OCI-LY1 (cell line): ENCODE measurements at regions not wholly inside any gene's neighbourhood (a gene's known extent, or its start where the extent isn't known, plus 50 kb on each side); places are given as distances from the start of the nearest gene placed in this dataset.

Source experiments
- H2AFZ ChIP-seq: fragments of 200-600 bp; sonication (generic), shearing (Covaris generic); 2 replicates; pipeline ENCODE4 v1.6.0; 2014; ENCODE audit warnings: antibody characterized with exemption, mild to moderate bottlenecking, low read length
- H3F3A ChIP-seq: fragments of 200-600 bp; sonication (generic), shearing (Covaris generic); 2 replicates; pipeline ENCODE4 v1.6.0; 2014; ENCODE audit warnings: mild to moderate bottlenecking, antibody characterized with exemption, low read length, moderate library complexity; ENCODE audit not compliant: insufficient read depth
- H3K27ac ChIP-seq: fragments of 200-600 bp; sonication (generic); 2 replicates; pipeline ENCODE4 v1.5.1; 2014; ENCODE audit warnings: low read length, mixed run types, mild to moderate bottlenecking, low read depth; ENCODE audit not compliant: poor library complexity, severe bottlenecking
- H3K27me3 ChIP-seq: fragments of 200-600 bp; sonication (generic); 2 replicates; pipeline ENCODE4 v1.6.0; 2014; ENCODE audit warnings: antibody characterized with exemption, mild to moderate bottlenecking, low read length, moderate library complexity; ENCODE audit not compliant: insufficient read depth
- H3K36me3 ChIP-seq: fragments of 200-600 bp; sonication (generic); 2 replicates; pipeline ENCODE4 v1.6.1; 2014; ENCODE audit warnings: mild to moderate bottlenecking, antibody characterized with exemption, low read length, moderate library complexity, mixed read lengths; ENCODE audit not compliant: insufficient read depth
- H3K4me1 ChIP-seq: fragments of 200-600 bp; sonication (generic); 2 replicates; pipeline ENCODE4 v1.5.1; 2014; ENCODE audit warnings: mild to moderate bottlenecking, low read length, moderate library complexity; ENCODE audit not compliant: insufficient read depth, severe bottlenecking
- H3K4me2 ChIP-seq: fragments of 200-600 bp; sonication (generic), shearing (Covaris generic); 2 replicates; pipeline ENCODE4 v1.6.1; 2014; ENCODE audit warnings: low read length
- H3K4me3 ChIP-seq: fragments of 200-600 bp; sonication (generic); 2 replicates; pipeline ENCODE4 v1.5.1; 2014; ENCODE audit warnings: low read length, low read depth, mild to moderate bottlenecking, mixed read lengths; ENCODE audit not compliant: poor library complexity, severe bottlenecking
- H3K79me2 ChIP-seq: fragments of 200-600 bp; shearing (Covaris generic); 2 replicates; pipeline ENCODE4 v1.6.1; 2016; ENCODE audit warnings: mixed run types, low read length, mixed read lengths; ENCODE audit not compliant: insufficient read depth
- H3K9ac ChIP-seq: fragments of 200-600 bp; sonication (generic), shearing (Covaris generic); 2 replicates; pipeline ENCODE4 v1.6.1; 2014; ENCODE audit warnings: mild to moderate bottlenecking, low read length, mixed read lengths
- H3K9me2 ChIP-seq: fragments of 200-600 bp; sonication (generic), shearing (Covaris generic); 2 replicates; pipeline ENCODE4 v1.6.1; 2014; ENCODE audit warnings: low read depth, mild to moderate bottlenecking, low read length, mixed read lengths
- H3K9me3 ChIP-seq: fragments of 200-600 bp; shearing (Covaris generic); 2 replicates; pipeline ENCODE4 v1.6.1; 2014; ENCODE audit warnings: low read length, mixed read lengths
- H4K20me1 ChIP-seq: fragments of 200-600 bp; sonication (generic), shearing (Covaris generic); 2 replicates; pipeline ENCODE4 v1.6.0; 2016; ENCODE audit warnings: mild to moderate bottlenecking, low read length; ENCODE audit not compliant: insufficient read depth
- EZH2 ChIP-seq: fragments of 200-600 bp; sonication (generic), shearing (Covaris generic); IDR thresholded peaks from 2 replicates; pipeline ENCODE4 v1.8.0; 2017; ENCODE audit warnings: borderline replicate concordance, mixed run types, mild to moderate bottlenecking, antibody characterized with exemption, low read length, moderate library complexity, mixed read lengths
- TF ChIP-seq, protein P1 (sequence below): fragments of 200-600 bp; sonication (generic), shearing (Covaris generic); IDR thresholded peaks from 2 replicates; pipeline ENCODE4 v1.5.1; 2017; ENCODE audit warnings: mild to moderate bottlenecking, antibody characterized with exemption, low read length, moderate library complexity, mixed read lengths

DNA sequence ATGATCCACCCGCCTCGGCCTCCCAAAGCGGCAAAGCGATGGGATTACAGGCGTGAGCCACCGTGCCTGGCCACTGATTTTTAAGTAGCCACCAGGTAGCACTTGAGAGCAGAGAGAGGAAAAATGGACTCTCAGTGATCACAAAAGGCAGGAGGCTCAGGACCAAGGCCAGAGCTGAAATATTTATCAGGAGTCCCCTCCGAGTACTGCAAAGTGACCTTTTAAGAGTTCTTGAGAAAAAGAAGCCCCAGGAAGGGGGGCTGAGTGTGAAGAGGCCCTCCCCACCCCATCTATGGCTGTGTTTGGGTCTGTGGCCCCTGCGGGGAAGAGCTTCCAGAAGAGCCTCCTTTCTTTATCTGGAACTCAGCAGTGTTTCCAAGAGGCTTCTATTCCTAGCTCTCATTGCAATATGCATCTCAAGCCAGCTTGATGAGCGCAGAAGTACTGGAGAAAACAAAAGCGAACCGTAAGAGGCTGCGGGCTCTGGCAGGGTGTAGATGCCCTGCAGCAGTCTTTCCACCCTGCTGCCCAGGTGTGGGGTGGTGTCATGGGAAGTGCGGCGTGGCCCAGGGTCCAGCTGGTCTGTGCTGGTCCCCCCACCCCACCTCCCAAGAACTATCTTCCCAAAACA, 75.5 kb upstream of the CDK20 start:
- H3K4me2 ChIP-seq = no peak overlapping the region
- H3K4me1 ChIP-seq = no peaks in the 10 kb centered on the region
- H2AFZ ChIP-seq = no peak overlapping the region
- no peaks in the 10 kb centered on the region for H3K9me2 ChIP-seq
- no peak overlapping the region for H3K9ac ChIP-seq
- H3K36me3 ChIP-seq = no peaks in the 10 kb centered on the region
- H4K20me1 ChIP-seq = no peaks in the 10 kb centered on the region
- no peaks in the 10 kb centered on the region for H3K79me2 ChIP-seq
- H3K4me3 ChIP-seq = no peak overlapping the region
- no peak overlapping the region for H3K27ac ChIP-seq
- H3F3A ChIP-seq = no peaks in the 10 kb centered on the region
- TF ChIP-seq EZH2 = no peak
- TF ChIP-seq, protein P1, sequence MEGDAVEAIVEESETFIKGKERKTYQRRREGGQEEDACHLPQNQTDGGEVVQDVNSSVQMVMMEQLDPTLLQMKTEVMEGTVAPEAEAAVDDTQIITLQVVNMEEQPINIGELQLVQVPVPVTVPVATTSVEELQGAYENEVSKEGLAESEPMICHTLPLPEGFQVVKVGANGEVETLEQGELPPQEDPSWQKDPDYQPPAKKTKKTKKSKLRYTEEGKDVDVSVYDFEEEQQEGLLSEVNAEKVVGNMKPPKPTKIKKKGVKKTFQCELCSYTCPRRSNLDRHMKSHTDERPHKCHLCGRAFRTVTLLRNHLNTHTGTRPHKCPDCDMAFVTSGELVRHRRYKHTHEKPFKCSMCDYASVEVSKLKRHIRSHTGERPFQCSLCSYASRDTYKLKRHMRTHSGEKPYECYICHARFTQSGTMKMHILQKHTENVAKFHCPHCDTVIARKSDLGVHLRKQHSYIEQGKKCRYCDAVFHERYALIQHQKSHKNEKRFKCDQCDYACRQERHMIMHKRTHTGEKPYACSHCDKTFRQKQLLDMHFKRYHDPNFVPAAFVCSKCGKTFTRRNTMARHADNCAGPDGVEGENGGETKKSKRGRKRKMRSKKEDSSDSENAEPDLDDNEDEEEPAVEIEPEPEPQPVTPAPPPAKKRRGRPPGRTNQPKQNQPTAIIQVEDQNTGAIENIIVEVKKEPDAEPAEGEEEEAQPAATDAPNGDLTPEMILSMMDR = no peak
- no peaks in the 10 kb centered on the region for H3K27me3 ChIP-seq
- no peaks in the 10 kb centered on the region for H3K9me3 ChIP-seq

DNA sequence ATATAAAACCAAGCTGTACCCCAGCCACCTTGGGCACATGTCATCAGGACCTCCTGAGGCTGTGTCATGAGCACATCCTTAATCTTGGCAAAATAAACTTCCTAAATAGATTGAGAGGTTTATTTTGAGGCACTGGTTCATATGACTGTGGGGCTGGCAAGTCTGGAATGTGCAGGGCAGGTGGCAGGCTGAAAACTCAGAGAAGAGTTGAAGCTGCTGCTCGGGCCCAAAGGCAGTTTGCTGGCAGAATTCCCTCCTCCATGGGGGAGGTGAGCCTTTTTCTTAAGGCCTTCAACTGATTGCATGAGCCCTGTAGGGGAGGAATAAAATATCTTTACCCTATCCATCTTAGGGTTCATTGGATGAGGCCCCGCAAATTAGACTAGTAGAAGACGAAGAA, 72.2 kb upstream of the CDK20 start:
- Histone ChIP-seq H3F3A (no peaks in the 10 kb centered on the region), H2AFZ (no peak overlapping the region), H3K9me2 (no peaks in the 10 kb centered on the region), H3K27ac (no peak overlapping the region), H3K36me3 (no peaks in the 10 kb centered on the region), H3K27me3 (no peaks in the 10 kb centered on the region), H3K4me1 (no peaks in the 10 kb centered on the region), H3K9me3 (no peaks in the 10 kb centered on the region), H3K9ac (no peak overlapping the region), H4K20me1 (no peaks in the 10 kb centered on the region), H3K4me3 (no peak overlapping the region), H3K4me2 (no peak overlapping the region), H3K79me2 (no peaks in the 10 kb centered on the region)
- no peak for TF ChIP-seq EZH2
- TF ChIP-seq, protein P1 = no peak

- Histone ChIP-seq H3K4me3 (no peak overlapping the region), H3K27me3 (no peaks in the 10 kb centered on the region), H3K36me3 (no peaks in the 10 kb centered on the region), H3K9me3 (no peaks in the 10 kb centered on the region), H3K4me2 (no peak overlapping the region), H3F3A (no peaks in the 10 kb centered on the region), H2AFZ (no peak overlapping the region), H3K9me2 (no peaks in the 10 kb centered on the region), H3K79me2 (no peaks in the 10 kb centered on the region), H3K4me1 (no peaks in the 10 kb centered on the region), H3K27ac (no peak overlapping the region), H4K20me1 (no peaks in the 10 kb centered on the region), H3K9ac (no peak overlapping the region)
- TF ChIP-seq EZH2 = no peak
- TF ChIP-seq, protein P1 = no peak
Observed at GRCh38 chr9:88045686-88046085, 71.4 kb upstream of the CDK20 start.
